HG03469 (cell line): ENCODE measurements at regions not wholly inside any gene's neighbourhood (a gene's known extent, or its start where the extent isn't known, plus 50 kb on each side); places are given as distances from the start of the nearest gene placed in this dataset.

Experiments
- ATAC-seq: cut with Tn5 transposase; IDR thresholded peaks from one replicate; pipeline ENCODE4 v1.9.1; 2021; ENCODE audit warnings: mild to moderate bottlenecking, moderate library complexity, moderate number of reproducible peaks; ENCODE audit not compliant: unreplicated experiment

DNA sequence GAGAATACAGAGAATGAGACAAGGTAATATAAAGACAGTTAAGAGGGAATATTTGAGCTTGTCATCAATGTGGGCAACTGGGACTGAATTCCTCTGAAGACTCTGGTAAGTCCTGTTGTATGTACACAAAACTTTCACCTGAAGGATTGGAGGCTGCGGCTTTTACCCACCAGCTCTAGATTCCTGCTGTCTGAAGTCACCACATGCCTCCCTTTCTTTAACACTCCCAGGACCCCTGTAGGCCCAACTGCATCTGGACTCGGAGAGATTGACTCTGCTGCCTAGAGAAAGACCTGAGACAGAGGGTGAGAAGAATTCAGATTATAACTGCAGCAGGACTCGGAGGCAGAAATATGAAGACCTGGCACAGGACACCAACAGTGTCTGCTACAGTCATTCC is 1048.0 kb downstream of the PDHA2 start:
- ATAC-seq: no peak

- ATAC-seq: no peak
Measured at GRCh38 chr4:96894621-96895020, 1054.7 kb downstream of the PDHA2 start.

- no peak for ATAC-seq
Measured at GRCh38 chr4:96895826-96896225, 1055.9 kb downstream of the PDHA2 start.

DNA sequence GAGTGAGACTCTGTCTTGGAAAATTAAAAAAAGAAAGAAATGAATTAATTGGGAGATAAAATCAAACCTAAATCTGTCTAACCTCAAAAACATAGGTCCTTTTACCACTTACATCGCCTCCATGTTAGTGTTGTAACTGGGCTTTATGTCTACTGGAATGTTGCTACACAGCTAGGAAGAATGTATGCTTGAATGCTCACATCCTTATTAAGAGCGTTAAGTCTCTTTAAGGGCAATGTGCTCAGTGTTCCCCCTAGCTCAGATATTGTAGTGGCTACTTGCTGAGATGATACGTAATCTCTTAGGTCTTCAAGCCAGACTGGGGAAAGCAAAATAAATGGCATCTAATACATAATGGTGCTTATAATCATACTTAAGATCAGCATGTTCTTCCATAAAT is 1072.8 kb downstream of the PDHA2 start:
- ATAC-seq: no peak

GRCh38 chr4:96913441-96914080 is 1073.7 kb downstream of the PDHA2 start:
- ATAC-seq: no peak

- no peak for ATAC-seq
Measured at GRCh38 chr4:96916711-96917110, 1076.8 kb downstream of the PDHA2 start.

- no peak for ATAC-seq
Measured at GRCh38 chr4:96936886-96937285, 1097.0 kb downstream of the PDHA2 start.

- ATAC-seq: no peak
Measured at GRCh38 chr4:96946552-96946951, 1106.7 kb downstream of the PDHA2 start.

DNA sequence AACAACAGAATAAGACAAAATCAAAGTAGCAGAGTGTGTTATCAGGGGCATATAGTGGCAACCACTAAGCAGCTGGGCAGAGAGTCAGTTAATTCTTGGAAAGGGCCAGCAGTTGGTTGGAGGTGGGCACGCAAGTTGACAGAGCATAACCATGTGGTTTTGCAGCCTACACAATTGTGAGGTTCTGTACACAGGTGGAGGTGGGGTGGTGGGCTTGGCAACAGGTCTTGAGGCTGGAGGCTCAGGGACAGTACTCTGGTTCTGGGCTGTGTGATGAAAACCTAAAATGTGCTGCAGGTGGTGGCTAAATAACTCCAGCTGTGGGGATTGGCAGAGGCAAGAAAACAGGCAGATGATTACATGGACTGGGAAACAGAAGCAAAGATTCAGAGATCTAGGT is 1112.7 kb downstream of the PDHA2 start:
- ATAC-seq: no peak

DNA sequence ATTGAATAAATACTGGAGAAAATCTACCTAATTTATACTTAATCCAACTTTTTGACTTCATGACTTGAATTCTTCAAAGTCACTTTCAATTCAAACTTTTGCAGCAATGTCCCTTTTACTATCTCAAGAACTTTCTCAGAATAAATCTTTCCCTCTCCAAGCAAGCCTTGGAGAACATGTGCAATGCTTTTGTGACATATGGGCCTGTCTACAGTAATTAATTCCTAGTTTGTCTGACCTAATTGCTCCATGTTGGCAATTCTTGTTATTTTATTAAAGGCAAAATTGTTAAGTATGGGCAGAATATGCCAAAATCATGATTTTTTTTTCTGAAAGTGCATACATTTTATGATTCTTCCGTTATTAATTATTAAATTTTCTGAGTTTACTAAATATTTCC is 1115.3 kb downstream of the PDHA2 start:
- no peak for ATAC-seq

DNA sequence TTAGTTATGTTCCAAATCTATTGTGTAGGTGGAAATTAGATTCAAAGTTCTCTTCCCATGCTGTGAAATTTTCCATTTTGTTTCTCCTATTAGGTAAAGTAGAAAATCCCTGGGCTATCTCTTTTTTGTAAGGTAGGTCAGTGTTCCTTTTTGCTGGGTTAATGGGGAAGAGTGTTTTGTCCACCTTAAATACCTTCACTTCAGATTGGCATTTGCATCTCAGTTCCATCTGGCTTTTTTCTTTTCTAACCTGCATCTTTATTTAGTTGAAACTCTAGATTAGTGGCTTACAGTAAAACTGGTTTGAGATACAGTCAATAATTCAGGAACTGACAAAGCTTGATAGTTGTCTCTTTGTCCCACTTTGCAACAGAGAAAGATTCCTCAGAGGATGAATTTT is 1115.8 kb downstream of the PDHA2 start:
- ATAC-seq: no peak

- no peak for ATAC-seq
Measured at GRCh38 chr4:96969455-96969854, 1129.6 kb downstream of the PDHA2 start.

DNA sequence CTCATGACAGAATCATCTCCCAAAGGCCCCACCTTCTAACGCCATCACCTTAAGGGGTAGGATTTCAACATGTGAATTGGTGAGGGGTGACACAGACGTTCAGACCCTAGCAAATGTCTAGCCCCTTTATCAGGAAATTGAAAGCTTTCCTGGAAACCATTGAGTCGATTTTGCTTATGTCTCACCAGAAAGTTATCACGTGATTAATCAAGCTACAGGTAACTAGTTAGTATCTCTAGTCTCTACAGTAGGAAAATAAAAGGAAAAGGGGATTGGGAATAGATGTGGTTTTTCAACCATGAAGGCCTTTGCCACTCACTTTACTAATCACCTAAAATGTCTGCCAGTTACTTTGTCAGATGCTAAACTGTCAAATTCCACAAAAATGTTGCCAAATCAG is 1133.0 kb downstream of the PDHA2 start:
- ATAC-seq: no peak

DNA sequence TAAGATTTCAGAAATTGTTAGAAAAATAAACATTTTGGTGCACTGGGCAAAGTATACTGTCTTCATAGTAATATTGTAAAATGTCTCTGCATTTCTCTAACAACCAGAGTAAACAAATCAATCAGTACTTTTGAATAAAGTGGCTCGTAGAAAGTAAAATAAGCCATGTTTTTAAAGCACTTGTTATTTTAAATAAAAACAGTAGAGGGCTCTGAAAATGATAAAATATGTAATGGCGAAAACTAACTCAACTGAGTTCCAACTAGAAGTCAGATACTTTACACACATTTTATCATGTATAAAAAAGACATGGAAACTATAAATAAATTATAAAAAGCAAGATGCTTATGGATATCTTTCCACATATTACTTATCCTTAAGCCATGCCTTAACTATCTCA is 1134.4 kb downstream of the PDHA2 start:
- ATAC-seq: no peak

GRCh38 chr4:96983830-96984229 is 1143.9 kb downstream of the PDHA2 start:
- no peak for ATAC-seq

DNA sequence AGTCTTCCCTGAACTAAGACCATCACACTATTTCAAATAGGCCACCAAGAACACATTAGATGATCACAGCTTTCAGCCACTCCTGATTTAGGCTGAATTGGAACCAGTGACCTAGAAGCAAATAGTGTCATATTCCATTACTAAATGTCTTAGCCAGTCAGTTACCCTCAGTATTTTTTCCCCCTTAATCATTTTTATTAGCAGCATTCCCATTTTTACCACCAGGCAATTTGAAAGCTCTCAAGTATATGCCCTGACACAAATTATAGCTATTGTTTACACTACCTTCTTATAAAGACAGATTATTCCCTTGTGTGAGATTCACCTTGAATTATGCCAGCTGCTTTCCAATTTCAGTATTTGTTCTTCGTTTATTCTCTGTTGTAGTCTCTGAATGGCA is 1146.9 kb downstream of the PDHA2 start:
- ATAC-seq: no peak

DNA sequence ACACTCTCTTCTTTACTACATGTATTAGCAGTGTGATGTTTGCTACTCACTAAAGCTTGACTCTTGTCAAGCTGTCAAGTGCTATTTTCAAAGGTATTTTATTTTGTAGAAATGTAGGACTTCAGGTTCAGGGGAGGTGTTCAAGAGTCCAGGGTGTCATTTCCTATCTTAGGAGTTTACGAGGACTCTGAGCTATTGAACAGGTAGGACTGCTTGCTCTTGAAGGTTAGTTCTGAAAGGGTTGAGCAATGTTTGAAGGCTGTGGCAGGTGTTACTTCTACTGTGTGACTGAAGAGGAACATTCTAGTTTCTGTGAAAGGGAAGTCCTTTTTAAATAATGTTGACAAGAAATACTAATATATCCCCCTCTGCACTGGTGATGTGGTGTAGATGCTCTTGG is 1151.2 kb downstream of the PDHA2 start:
- ATAC-seq: no peak

DNA sequence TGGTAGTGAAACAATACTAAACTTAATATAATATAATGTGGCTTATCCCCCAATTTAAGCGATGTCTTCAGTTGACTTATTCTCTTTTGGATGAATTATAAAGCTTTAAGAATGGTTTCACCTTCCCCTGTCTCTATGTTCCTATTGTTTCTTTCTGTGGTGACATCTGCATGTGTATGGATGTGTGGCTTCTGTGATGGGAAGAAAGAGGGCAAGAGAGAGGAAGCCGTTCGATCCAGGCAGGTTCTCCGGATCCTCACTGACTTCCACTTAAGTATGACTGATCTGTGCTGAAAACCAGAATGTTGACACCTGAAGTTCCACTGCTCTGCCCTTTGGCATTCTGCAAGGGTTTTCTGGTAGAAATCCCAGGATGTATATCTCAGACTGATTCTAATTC is 1150.8 kb downstream of the STPG2 start:
- no peak for ATAC-seq

GRCh38 chr4:96993560-96993959 is 1149.7 kb downstream of the STPG2 start:
- ATAC-seq: no peak

DNA sequence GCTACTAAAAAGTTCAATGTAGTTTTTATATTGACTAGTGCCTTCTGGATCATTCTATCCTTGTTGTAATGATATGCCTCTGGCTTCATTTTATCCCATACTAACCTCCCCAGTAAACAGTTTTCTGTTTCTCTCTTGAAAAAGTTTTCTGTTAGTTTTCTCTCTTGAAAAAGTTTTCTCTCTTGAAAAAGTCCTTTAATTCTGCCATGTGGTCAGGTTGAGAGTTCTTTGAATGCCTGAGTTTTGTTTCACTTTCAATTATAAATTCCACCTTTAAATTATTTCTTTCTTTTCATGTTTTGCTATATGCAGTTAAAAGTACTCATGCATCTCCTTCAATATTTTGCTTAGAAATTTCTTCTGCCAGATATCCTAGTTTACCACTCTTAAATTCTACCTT is 1139.6 kb downstream of the STPG2 start:
- no peak for ATAC-seq

GRCh38 chr4:97013309-97013708 is 1130.0 kb downstream of the STPG2 start:
- ATAC-seq: no peak

DNA sequence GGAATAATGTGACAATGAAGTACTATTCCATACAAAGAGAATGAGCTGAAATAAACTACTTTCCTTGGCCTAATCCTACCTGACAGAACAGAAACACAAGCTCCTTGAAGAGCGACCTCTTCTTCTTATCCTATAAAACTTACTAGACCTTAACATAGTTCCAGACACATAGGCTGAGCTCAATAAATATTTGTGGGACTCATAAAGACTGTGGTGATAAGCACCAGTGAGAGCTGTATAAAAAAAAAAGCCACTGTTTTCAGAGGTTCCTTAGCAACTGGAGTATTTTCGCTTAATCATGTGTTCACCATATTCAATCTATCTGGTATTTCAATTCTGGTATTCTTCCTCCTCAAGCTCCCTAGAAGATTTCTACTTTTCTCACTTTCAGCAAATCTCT is 1129.6 kb downstream of the STPG2 start:
- ATAC-seq: no peak

DNA sequence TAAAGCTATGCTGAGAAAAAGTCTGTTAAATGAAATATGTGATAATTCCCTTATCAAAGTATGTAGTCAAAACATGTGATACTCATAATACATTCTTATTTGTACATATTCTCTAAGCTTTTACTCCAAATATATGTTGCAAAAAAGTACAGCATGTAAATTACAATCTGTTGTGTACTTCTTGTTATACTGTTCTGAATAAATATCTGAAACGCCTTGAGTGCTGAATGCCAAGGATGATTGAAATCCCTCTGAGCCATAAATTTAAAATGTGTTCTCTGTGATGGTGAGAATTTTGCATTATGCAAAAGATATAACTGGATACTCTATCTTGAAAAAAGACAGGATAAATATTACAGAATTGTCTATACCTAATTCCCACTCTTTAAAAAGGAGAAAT is 1128.0 kb downstream of the STPG2 start:
- ATAC-seq: no peak
